GM19452 (cell line): ENCODE measurements at regions not wholly inside any gene's neighbourhood (a gene's known extent, or its start where the extent isn't known, plus 50 kb on each side); places are given as distances from the start of the nearest gene placed in this dataset.

ENCODE experiments used
- ATAC-seq: cut with Tn5 transposase; IDR thresholded peaks from one replicate; pipeline ENCODE4 v1.9.1; 2021; ENCODE audit not compliant: unreplicated experiment

- no peak for ATAC-seq
Measured at GRCh38 chr2:66041902-66042657, 392.8 kb upstream of the MEIS1 start.

DNA sequence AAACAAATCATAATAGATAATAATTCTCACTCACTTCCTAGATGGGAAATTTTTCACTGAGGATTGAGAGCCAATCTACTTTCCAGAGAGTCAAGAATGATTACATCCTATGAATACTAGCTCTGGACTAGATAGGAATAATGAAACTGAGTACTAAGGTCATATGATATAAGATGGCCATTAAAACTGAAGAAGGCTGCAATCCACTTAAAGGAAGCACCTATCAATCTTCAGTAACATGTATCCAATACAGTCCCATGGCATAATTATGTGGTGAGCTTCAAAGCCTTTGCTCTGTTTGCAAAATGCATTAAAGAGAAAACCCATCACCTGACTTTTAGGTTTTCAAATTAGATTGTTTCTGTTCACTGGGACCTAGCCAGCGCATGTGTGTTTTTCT, 398.0 kb upstream of the MEIS1 start:
- no peak for ATAC-seq

GRCh38 chr2:66034467-66034866, 400.5 kb upstream of the MEIS1 start:
- no peak for ATAC-seq

GRCh38 chr2:66032226-66032775, 402.6 kb upstream of the MEIS1 start:
- ATAC-seq = no peak

DNA sequence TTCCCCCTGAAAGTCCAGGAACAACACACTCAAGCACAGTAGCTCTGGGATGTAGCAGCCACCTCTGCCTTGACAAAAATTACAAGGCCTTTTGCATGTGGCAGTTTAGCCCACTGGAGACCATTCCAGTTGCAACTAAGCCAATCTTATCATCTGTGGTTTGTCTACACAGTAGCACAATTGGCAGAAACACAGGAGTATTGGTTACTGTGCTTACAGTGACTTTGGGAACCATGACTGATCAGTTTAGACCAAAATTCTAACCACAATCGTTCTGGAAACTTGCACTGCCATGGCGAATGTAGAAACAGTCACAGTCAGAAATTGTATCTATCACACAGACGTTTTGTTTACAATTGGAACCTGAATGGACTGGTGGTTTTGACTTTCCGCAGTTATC, 403.7 kb upstream of the MEIS1 start:
- ATAC-seq = no peak

GRCh38 chr2:66030553-66030952, 404.4 kb upstream of the MEIS1 start:
- no peak for ATAC-seq

DNA sequence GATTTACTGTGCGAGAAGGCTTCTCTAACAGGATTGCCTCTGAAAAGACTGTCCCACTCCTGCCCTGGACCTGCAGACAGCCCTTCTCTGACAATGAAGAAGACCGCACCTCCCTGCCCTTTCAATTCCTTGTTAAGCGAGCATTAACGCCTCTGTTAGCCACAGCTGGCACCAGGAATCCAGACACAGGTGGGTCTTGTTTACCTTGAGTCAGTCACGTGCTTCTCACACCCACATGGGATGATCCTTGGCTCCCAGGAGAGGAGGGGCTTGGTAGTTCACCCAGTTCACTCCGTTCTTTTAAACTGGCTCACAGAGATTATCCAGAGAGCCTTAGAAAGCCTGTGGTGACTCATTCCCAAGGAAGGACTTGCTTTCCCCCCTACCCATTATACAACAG, 410.5 kb upstream of the MEIS1 start:
- no peak for ATAC-seq

DNA sequence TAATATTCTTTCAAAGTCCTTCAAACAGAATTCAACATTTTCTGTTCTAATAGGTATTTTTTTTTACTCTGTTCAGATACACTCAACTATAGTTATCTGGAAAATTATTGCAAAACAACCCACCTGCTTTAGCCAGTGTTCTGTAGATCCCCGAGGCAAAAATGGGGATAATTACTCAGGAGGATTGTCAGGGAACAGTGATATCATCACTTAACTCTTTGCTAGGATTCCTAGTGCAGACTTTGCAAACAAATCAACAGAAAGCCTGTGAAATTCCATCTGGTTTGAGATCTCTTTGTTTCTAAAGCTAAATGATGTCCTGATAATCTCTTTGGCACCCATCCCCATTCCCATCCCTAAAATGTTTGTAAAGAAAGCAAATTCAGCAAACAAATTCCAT, 413.6 kb upstream of the MEIS1 start:
- no peak for ATAC-seq

GRCh38 chr2:66017763-66018162, 417.2 kb upstream of the MEIS1 start:
- no peak for ATAC-seq

- ATAC-seq = no peak
Measured at GRCh38 chr2:66014450-66014849, 420.5 kb upstream of the MEIS1 start.

DNA sequence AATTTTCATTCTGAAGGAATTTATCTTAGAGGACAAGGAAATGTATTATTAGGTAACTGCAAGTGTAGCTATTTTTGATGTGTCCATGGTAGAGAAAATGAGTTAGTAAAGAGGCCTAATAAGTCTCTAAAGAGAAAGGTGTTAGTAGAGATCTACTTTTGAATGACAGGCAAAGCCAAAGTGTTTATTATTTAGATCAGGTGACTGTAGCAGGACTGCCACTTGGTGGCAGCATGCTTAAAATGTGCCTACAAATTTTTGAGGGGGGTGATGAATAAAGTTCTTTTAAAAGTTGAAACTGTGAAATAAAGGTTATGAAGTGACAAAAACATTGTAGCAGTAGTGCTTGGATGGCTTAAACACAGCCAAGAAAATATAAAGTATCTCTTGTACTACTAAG, 421.5 kb upstream of the MEIS1 start:
- ATAC-seq = no peak

DNA sequence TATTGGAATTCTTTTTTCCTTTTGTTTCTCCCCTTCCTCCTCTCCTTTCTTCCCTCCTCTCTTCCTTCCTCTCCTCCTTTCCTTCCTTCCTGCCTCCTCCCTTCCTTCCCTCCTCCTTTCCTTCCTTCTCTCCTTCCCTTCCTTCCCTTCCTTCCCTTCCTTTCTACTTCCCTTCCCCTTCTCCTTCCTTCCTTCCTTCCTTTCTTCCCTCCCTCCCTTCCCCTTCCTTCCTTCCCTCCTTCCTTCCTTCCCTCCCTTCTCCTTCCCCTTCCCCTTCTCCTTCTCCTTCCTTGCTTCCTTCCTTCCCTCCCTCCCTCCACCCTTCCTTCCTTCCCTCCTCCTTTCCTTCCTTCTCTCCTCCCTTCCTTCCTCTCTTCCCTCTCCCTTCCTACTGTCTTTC, 431.0 kb upstream of the MEIS1 start:
- no peak for ATAC-seq

DNA sequence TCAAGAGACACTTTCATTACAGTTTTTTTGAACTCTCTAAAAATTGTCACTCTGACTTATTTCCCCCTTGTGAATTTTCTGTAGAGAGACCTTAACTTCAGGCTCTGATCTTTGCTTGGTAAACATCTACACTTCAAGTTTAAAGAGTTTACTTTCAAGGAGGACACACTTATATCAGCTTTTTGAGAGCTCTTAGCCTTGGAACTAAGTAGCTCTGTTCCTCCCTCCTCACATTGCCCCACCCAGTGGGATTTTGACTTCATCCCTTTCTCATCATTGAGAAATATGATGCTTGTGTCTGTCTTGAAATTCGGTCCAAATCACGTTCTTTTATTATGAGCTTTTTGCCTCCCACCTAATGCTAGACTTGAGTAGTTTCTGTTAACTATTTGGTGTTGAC, 433.4 kb upstream of the MEIS1 start:
- no peak for ATAC-seq

GRCh38 chr2:66000901-66001300, 434.0 kb upstream of the MEIS1 start:
- ATAC-seq = no peak

- ATAC-seq = no peak
Measured at GRCh38 chr2:65999796-66000195, 435.1 kb upstream of the MEIS1 start.

DNA sequence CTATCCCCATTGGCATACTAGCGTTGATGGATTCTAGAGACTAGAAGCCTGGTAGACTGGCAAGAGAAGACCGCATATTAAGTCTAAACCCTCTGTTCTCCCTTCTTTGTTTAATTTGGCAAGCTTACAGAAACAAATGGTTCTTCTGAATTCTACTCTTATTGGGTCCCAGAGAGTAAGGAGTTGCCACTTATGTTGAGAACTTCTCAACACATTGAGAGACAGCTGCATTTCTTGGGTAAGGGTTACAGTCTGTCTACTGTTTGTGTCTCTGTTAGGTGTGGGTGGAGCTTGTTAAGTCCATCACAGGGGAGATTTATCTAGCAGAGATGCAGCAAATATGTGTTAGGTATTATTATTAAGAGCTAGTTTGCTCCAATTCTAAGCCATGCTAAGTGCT, 435.8 kb upstream of the MEIS1 start:
- no peak for ATAC-seq

DNA sequence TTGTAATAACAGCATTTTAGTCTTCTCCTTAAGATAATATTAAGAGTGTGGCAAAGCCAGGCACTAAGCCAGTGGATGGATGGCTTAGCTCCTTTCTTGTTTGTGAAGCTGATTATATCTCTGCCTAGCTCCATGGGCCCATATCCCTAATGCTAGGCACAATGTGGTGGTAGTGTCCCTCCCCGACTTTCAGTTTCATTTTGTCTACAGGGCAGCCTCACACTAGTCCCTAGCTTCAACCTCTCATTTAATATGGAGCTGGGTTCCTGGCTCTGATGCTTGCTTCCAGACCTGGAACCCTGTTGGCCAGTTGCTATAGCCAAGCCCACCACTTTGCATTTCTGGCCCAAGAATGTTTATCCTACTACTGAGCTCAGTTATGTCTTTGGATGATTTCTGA, 437.0 kb upstream of the MEIS1 start:
- ATAC-seq = no peak

GRCh38 chr2:65992198-65992554, 442.7 kb upstream of the MEIS1 start:
- ATAC-seq = no peak

DNA sequence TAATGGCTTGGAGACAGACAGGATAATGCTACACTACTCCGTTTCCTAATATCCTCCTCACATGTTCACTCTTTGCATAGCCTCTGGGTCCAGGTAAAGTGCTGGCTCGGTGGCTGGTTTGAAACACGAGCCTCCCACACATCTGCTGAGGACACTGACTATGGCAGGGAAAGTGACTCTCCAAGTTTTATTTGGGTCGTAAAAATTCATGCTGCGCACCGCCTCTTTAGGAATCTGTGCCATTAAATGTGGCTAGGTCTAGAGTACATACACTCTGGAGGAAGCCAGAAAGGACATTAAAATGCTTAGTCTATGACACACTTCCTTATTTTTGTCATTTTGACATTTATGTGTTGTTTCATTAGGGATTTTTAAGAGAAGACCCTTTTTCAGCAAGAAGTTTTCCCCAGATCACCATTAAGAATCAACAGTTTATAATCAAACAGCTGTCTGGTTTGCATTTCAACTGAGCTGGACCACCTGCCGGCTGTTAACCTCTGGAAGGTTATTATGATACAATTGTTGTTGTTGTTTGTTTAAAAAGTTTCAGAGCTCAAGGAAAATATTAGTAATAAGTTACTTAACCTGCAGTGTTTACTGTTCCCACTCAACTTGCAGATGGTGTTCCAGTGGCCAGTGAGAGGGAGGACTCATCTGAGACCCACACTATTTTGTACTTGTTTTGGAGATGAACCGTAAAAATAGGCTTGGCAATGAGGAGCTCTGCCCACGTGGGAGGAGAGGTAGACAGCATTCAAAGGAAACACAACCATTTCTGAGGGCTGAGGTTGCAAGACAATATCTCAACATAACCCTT, 443.3 kb upstream of the MEIS1 start:
- ATAC-seq = no peak

DNA sequence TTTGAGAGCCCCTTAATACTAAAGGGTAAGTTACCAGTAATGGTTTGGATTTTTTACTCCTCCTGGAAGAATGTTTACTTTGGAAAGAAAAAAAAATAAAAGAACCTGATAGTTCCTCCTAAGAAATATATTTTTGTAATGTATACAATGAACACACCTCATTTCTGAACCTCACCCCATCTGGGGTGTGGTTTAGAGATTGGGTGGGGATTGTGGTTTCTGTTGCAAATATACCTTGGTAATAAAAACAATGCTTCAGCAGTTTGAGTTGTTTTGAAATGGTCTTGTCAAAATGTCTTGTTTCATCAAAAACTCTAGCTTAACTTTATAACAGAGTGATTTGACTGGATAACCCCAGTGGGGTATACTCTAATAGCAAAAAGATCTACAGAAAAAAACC, 448.9 kb upstream of the MEIS1 start:
- ATAC-seq = no peak

- ATAC-seq = no peak
Measured at GRCh38 chr2:65980531-65980930, 454.4 kb upstream of the MEIS1 start.

DNA sequence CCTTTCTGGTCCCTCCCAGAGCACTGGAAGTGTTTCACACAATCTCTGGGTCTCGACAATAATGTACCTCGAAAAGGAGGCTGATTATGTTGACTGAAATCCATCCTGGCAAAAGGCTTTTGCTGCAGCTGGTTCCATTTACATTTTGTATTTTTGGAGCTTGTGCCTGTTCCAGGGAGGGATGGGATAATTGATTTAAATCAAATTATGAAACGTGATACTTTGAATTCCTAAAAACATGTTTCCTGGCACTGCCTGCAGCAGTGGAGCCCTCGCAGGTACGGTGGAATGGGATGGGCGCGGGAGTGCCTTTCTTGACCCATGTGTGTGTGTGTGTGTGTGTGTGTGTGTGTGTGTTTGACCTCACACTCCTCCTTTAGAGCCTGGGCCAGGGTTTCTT, 455.5 kb upstream of the MEIS1 start:
- no peak for ATAC-seq
